SK-N-SH treated with all-trans-retinoic acid at 6 μM for 48 hours (cell line): ENCODE measurements at regions not wholly inside any gene's neighbourhood (a gene's known extent, or its start where the extent isn't known, plus 50 kb on each side); places are given as distances from the start of the nearest gene placed in this dataset.
"Not testable (repeated sequence)": the region's sequence is repeated elsewhere in the genome, so short reads cannot be mapped to it uniquely, and the experiment has no call there.

Experiments
- ATAC-seq: fragments of 200-7000 bp; cut with Tn5 transposase; 3 replicates; pipeline ENCODE4 v1.9.1; 2020; ENCODE audit warnings: mild to moderate bottlenecking, moderate library complexity
- ARNTL ChIP-seq: fragments of 450-650 bp; formaldehyde crosslinking; IDR thresholded peaks from 2 replicates; pipeline ENCODE4 v1.5.0; 2020; ENCODE audit warnings: low read depth, mild to moderate bottlenecking, moderate library complexity, borderline replicate concordance
- BACH2 ChIP-seq: fragments of 250-450 bp; sonication (Bioruptor Pico); IDR thresholded peaks from 2 replicates; pipeline ENCODE4 v1.9.0; 2021; ENCODE audit warnings: mild to moderate bottlenecking, borderline replicate concordance
- CREB5 ChIP-seq: fragments of 250-450 bp; sonication (Bioruptor Pico); IDR thresholded peaks from 2 replicates; pipeline ENCODE4 v1.5.1; 2020; ENCODE audit warnings: low read depth, mild to moderate bottlenecking, moderate library complexity
- CSDC2 ChIP-seq: fragments of 250-450 bp; sonication (Bioruptor Pico); IDR thresholded peaks from 2 replicates; pipeline ENCODE4 v1.5.0; 2020; ENCODE audit warnings: mild to moderate bottlenecking, moderate library complexity
- CSRNP3 ChIP-seq: fragments of 250-450 bp; sonication (Bioruptor Pico); IDR thresholded peaks from 2 replicates; pipeline ENCODE4 v1.5.1; 2021; ENCODE audit warnings: mild to moderate bottlenecking, moderate library complexity
- GLIS3 ChIP-seq: fragments of 250-450 bp; sonication (Bioruptor Pico); IDR thresholded peaks from 2 replicates; pipeline ENCODE4 v1.5.0; 2020; ENCODE audit warnings: mild to moderate bottlenecking, moderate library complexity
- ISL1 ChIP-seq: fragments of 250-450 bp; sonication (Bioruptor Pico); IDR thresholded peaks from 2 replicates; pipeline ENCODE4 v2.1.2; 2022; ENCODE audit warnings: mild to moderate bottlenecking, moderate library complexity
- OSR1 ChIP-seq: fragments of 250-450 bp; sonication (Bioruptor Pico); IDR thresholded peaks from 2 replicates; pipeline ENCODE4 v1.8.0; 2022; ENCODE audit warnings: moderate library complexity, mild to moderate bottlenecking, inconsistent platforms
- PATZ1 ChIP-seq: fragments of 250-450 bp; sonication (Bioruptor Pico); IDR thresholded peaks from 2 replicates; pipeline ENCODE4 v1.8.0; 2020; ENCODE audit warnings: mild to moderate bottlenecking, moderate library complexity, borderline replicate concordance
- POU6F1 ChIP-seq: fragments of 250-450 bp; sonication (Bioruptor Pico); IDR thresholded peaks from 2 replicates; pipeline ENCODE4 v1.8.0; 2021; ENCODE audit warnings: low read depth, mild to moderate bottlenecking, moderate library complexity, borderline replicate concordance
- PPARA ChIP-seq: fragments of 250-450 bp; sonication (Bioruptor Pico); IDR thresholded peaks from 2 replicates; pipeline ENCODE4 v1.5.0; 2020; ENCODE audit warnings: mild to moderate bottlenecking, borderline replicate concordance
- RARB ChIP-seq: fragments of 250-450 bp; sonication (Bioruptor Pico); IDR thresholded peaks from 2 replicates; pipeline ENCODE4 v1.8.0; 2021; ENCODE audit warnings: mild to moderate bottlenecking, moderate library complexity
- SNAI2 ChIP-seq: fragments of 250-450 bp; sonication (Bioruptor Pico); IDR thresholded peaks from 2 replicates; pipeline ENCODE4 v1.5.0; 2020; ENCODE audit warnings: mild to moderate bottlenecking, moderate library complexity
- TCF4 ChIP-seq: fragments of 250-450 bp; sonication (Bioruptor Pico); IDR thresholded peaks from 2 replicates; pipeline ENCODE4 v1.8.0; 2021; ENCODE audit warnings: mild to moderate bottlenecking, moderate library complexity, borderline replicate concordance
- TOX ChIP-seq: fragments of 250-450 bp; sonication (Bioruptor Pico); IDR thresholded peaks from 2 replicates; pipeline ENCODE4 v1.8.0; 2021; ENCODE audit warnings: mild to moderate bottlenecking, moderate library complexity, borderline replicate concordance
- ZC3H10 ChIP-seq: fragments of 250-450 bp; sonication (Bioruptor Pico); IDR thresholded peaks from 2 replicates; pipeline ENCODE4 v1.5.1; 2021; ENCODE audit warnings: mild to moderate bottlenecking, moderate library complexity
- ZFP3 ChIP-seq: fragments of 250-450 bp; sonication (Bioruptor Pico); IDR thresholded peaks from 2 replicates; pipeline ENCODE4 v1.5.0; 2020; ENCODE audit warnings: mild to moderate bottlenecking, moderate library complexity
- ZFP30 ChIP-seq: fragments of 450-650 bp; formaldehyde crosslinking; IDR thresholded peaks from 2 replicates; pipeline ENCODE4 v1.5.0; 2022; ENCODE audit warnings: mild to moderate bottlenecking, moderate library complexity
- ZNF565 ChIP-seq: fragments of 450-650 bp; formaldehyde crosslinking; conservative IDR thresholded peaks from 2 replicates; pipeline ENCODE4 v1.5.0; 2020; ENCODE audit warnings: low read depth, mild to moderate bottlenecking, moderate library complexity
- ZNF70 ChIP-seq: fragments of 450-650 bp; formaldehyde crosslinking; IDR thresholded peaks from 2 replicates; pipeline ENCODE4 v1.5.0; 2020; ENCODE audit warnings: mild to moderate bottlenecking, moderate library complexity
- ZNF8 ChIP-seq: fragments of 450-650 bp; formaldehyde crosslinking; IDR thresholded peaks from 2 replicates; pipeline ENCODE4 v1.5.0; 2020; ENCODE audit warnings: mild to moderate bottlenecking, moderate library complexity

GRCh38 chr10:20381761-20382160 is 515.4 kb downstream of the NEBL start:
- no peak for ATAC-seq
- TF ChIP-seq GLIS3 = no peak
- no peak for TF ChIP-seq ZFP30
- no peak for TF ChIP-seq CREB5 (CRISPR knock-in tag)
- TF ChIP-seq ZFP3 = no peak
- no peak for TF ChIP-seq ZC3H10
- no peak for TF ChIP-seq OSR1

GRCh38 chr10:20380401-20380800 is 516.7 kb downstream of the NEBL start:
- TF ChIP-seq ARNTL (CRISPR knock-in tag) = no peak
- TF ChIP-seq RARB (CRISPR knock-in tag) = no peak
- no peak for TF ChIP-seq ZNF70
- no peak for TF ChIP-seq SNAI2 (CRISPR knock-in tag)
- no peak for TF ChIP-seq ZNF565 (CRISPR knock-in tag)
- TF ChIP-seq OSR1 = no peak
- TF ChIP-seq BACH2 = no peak
- TF ChIP-seq CSRNP3 (CRISPR knock-in tag) = no peak
- no peak for TF ChIP-seq ZFP30
- TF ChIP-seq ZFP3 = no peak
- no peak for TF ChIP-seq TCF4 (CRISPR knock-in tag)
- ATAC-seq = no peak

GRCh38 chr10:20372748-20373147 is 524.4 kb downstream of the NEBL start:
- ATAC-seq = no peak
- TF ChIP-seq PATZ1 (CRISPR knock-in tag) = no peak
- no peak for TF ChIP-seq PPARA
- no peak for TF ChIP-seq SNAI2 (CRISPR knock-in tag)
- no peak for TF ChIP-seq TCF4 (CRISPR knock-in tag)
- no peak for TF ChIP-seq CREB5 (CRISPR knock-in tag)
- no peak for TF ChIP-seq ZNF8 (CRISPR knock-in tag)
- no peak for TF ChIP-seq OSR1
- TF ChIP-seq POU6F1 = no peak
- TF ChIP-seq ARNTL (CRISPR knock-in tag) = no peak
- no peak for TF ChIP-seq ISL1 (CRISPR knock-in tag)
- no peak for TF ChIP-seq ZNF565 (CRISPR knock-in tag)
- TF ChIP-seq BACH2 = no peak
- no peak for TF ChIP-seq CSDC2 (CRISPR knock-in tag)
- TF ChIP-seq TOX (CRISPR knock-in tag) = no peak
- TF ChIP-seq, all 23 proteins: peak for 0

GRCh38 chr10:20370977-20371533 is 526.1 kb downstream of the NEBL start:
- ATAC-seq = not testable (repeated sequence)
